ENCODE measurements at regions not wholly inside any gene's neighbourhood (a gene's known extent, or its start where the extent isn't known, plus 50 kb on each side); places are given as distances from the start of the nearest gene placed in this dataset.
"Not testable (repeated sequence)": the region's sequence is repeated elsewhere in the genome, so short reads cannot be mapped to it uniquely, and the experiment has no call there.

DNA sequence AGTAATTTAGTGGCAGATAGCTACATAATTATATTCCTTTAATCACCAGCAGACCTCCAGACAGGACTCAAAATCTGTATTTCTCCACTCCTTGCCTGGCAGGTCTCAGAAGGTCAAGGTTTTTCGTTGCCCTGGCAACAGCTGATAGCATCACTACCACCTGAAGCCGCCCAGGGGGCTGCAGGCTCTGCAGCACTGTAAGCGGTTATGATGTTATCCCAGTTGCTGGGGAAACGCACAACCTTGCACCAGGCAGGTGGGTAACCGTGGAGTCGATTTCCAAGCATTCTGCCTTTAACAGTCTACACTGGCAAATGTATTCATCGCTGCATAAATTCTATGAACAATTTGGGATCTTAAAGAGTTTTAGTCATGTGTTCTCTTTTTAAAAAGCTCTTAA is 756.3 kb downstream of the NTRK3 start:
- intact Hi-C loops (cut with DNase I): no loop called here

DNA sequence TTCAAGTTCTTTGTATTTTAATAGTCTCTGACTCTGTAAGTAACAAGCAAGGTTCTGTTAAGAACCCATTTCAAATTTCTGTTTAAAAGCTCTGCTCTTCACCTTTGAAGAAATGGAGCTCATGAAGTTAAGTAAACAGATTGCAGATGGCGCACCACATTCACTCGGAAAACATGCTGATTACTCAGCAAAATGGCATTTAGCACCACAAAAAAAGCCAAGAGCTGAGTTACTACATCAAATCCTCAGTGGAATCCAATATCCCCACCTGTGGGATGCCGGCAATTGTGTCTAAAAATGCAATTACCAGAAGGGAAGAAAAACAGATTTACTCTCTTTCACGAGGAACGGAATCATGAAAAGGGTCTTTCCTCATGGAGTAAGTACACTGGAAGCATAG is 758.0 kb downstream of the NTRK3 start:
- DNase-seq (ENCODE audit: low spot score): no peak
- intact Hi-C loops (cut with DNase I): loop anchor here (10.0 kb wide), 1 partner anchor 584 kb away; no protein-coding TSS in a partner anchor

More for the DNA sequence above, 756.3 kb downstream of the NTRK3 start:
- DNase-seq (ENCODE audit: low spot score): no peak

DNA sequence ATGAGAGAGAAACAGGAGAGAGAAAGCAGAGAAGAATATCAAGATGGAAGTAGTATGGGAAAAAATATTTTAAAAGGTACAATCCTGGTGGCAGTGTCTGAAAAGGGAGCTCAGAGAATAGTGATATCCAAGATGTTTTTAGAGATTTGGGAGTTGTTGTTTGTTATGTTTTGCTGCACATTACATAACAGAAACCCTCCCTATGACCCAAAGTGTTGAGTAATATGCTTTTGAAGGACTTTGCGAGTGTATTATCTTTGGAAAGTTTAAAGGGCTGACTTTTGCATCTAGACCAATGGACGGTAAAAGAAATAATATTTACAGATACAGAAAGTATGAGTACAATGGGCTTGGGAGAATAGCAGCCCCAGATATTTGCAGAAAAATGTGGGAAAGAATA is 759.7 kb downstream of the NTRK3 start:
- DNase-seq (ENCODE audit: low spot score): no peak
- intact Hi-C loops (cut with DNase I): loop anchor here (10.0 kb wide), 1 partner anchor 582 kb away; no protein-coding TSS in a partner anchor

DNA sequence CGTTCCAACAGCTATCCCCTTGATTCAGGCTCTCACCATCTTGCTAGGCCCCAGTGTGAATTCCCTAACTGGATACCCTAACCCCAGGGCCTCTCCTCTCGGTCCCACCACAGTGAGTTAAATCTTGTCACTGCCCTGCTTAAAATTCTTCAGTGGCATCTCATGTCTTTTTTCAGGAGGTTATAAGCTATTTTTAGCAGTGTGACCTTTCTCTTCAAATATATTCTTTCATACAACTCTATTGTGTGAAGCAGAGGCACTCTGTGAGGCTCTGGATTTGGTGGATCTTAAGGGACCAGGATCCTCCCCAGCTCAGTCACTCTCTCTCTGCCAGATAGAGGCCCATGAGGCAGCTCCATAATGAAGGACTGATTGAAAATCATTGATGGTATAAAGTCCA is 760.4 kb downstream of the NTRK3 start:
- intact Hi-C loops (cut with DNase I): loop anchor here (10.0 kb wide), 1 partner anchor 581 kb away; no protein-coding TSS in a partner anchor
- no peak for DNase-seq (ENCODE audit: low spot score)

DNA sequence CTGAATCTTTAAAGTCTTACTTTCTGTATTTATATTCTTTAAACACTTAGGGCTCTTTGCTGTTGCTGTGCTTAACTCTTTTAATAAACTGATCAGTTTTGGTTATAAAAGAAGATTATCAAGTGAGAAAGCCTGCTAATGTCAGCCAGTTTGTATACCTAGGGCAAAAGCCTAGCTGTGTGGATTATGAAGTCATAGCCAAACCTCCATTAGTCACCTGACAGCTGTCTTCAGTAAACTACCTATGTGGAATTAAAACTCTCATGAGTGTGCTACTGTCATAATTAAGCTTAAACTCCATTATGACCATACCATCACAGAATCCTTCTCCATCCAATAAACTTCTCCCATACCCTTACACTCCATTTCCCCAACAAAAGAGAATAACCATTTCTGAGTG is 762.7 kb downstream of the NTRK3 start:
- intact Hi-C loops (cut with DNase I): loop anchor here (10.0 kb wide), 1 partner anchor 579 kb away; no protein-coding TSS in a partner anchor
- no peak for DNase-seq (ENCODE audit: low spot score)

DNA sequence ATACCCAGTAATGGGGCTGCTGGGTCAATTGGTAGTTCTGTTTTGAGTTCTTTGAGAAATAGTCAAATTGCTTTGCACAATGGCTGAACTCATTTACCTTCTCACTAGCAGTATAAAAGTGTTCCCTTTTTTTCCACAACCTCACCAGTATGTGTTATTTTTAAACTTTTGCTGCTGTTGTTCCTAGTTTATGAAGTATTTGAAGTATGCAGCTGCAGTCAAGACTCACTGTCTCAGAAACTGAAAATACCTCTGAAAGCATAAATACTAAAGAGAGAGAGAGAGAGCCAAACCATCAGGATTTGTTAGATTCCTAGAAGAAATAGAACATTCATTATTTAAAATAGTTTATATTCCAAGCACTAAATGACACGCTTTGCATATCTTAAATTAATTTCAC is 764.2 kb downstream of the NTRK3 start:
- intact Hi-C loops (cut with DNase I): loop anchor here (10.0 kb wide), 1 partner anchor 578 kb away; no protein-coding TSS in a partner anchor
- no peak for DNase-seq (ENCODE audit: low spot score)

DNA sequence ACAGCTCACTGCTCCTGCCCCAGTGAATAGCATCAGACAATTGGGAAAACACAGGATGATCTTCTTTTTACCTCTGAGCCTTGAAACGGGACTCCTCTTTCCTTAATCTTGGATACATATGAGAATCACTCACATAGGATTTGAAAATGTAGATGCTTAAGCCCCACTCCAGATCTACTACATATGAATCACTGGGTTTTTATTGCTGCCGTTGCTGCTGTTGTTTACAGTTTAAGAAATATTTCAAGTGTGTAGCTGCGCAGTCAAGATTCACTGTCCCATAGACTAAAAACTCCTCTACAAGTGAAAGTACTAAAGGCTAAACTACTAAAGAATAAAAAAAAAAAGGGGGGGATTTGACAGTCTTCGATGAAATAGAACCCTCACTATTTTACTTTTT is 765.9 kb downstream of the NTRK3 start:
- intact Hi-C loops (cut with DNase I): loop anchor here (10.0 kb wide), 1 partner anchor 576 kb away; no protein-coding TSS in a partner anchor
- DNase-seq (ENCODE audit: low spot score): no peak

DNA sequence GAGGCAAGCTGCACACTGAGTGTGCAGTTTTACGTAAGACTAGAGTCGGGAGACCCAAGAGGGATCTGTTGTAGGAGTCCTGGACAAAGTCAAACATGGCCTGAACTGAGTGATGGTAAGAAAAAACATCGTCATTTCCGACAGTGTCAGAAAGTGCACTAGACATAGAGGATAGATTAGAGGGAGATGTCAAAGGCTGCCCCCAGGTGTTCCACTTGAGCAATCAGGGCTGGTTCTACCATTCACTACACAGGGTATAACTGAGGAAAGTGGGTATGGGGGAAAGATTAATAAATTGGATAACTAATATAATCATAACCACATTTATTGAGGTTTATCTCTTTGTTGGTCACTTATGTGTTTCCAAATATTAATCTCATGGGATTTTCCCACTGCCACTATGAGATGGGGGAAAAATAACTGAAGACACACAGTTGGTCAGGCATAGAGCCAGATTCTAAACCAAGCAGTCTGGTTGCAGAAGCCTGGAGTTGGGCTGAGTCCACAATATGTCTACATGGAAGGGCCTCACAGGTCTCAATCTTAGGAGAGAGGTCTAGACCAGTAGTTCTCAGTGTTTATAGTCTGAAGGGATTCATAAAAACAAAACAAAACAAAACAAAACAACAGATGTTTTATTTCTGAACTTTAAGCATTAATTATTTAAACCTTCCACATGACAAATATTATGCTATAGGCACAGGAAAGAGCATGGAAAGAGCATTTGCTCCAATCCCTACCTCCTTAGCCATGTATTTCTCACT is 766.5 kb downstream of the NTRK3 start:
- intact Hi-C loops (cut with DNase I): loop anchor here (10.0 kb wide), 1 partner anchor 575 kb away; no protein-coding TSS in a partner anchor
- no peak for DNase-seq (ENCODE audit: low spot score)

DNA sequence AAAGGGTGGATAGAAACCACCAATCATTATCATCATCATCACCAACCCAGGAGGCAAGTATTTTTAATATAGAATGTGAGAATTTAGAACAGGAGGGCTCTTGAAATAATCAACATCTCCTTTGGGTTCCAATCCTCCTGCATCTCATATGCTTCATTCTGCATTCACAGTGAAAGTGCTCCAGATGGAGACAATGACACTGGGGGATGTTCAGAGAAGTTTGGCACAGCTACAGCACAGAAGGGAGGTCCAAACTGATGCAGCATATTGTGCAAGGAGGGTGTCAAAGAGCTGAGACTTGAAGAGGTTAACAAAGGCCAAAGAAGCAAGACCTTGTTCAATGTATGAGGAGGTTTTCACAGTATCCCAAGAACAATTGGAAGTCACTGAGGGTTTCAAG is 767.1 kb downstream of the NTRK3 start:
- intact Hi-C loops (cut with DNase I): no loop called here
- DNase-seq (ENCODE audit: low spot score): no peak

DNA sequence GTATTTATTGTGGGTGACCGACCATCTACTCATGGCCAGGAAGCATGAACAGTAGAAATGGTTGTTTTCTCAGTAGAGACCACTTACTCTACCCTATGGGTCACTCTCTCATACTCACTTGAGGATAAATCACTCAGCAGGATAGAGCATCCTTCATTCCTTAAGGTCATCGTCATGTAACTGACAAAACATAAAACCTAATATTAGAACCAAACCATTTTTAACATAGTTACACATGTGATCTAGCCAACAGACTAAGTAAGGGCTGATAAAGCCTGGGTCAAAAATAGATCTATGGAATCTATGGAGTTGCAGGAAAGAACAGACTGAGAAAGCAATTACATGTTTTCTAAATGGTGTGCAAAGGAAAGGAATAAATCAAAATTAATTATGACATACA is 769.1 kb downstream of the NTRK3 start:
- intact Hi-C loops (cut with DNase I): no loop called here
- DNase-seq (ENCODE audit: low spot score): no peak

DNA sequence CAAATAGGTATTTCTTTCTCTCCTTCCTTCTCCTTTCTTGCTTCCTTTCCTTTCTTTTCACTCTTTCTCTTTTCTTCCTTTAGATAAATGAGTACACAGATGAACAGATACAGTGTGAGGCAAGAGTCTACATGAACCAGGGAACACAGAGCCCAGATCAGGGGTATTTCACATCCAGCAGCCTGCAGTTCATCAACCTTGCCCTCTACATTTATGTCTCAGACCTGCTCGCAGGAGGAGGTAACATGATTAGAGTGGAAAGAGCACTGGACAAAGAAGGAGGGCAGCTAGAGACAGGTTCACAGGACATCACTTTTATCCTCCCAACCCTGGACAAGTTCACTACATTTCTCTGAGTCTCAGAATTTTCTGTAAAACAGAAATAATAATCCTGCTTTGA is 773.1 kb downstream of the NTRK3 start:
- no peak for DNase-seq (ENCODE audit: low spot score)
- intact Hi-C loops (cut with DNase I): no loop called here

DNA sequence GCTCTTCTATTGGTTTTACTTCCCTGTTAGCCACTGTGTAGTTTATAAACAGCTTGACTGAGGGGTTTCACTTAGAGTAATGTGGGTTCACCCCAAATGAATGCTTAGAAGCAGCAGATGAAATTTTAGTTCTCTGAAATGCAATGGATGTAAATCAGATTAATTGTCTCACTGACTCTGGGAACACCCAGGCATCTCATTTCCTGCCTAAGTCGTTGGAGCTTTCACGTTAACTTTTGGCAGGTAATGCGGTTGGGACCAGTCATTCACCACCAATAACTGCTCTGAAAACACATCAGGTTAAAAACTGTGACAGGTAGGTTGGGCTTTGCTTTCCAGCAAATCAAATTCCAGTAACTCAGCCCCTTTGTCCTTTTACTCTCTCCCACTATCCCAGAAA is 775.4 kb downstream of the NTRK3 start:
- no peak for DNase-seq (ENCODE audit: low spot score)
- intact Hi-C loops (cut with DNase I): no loop called here

DNA sequence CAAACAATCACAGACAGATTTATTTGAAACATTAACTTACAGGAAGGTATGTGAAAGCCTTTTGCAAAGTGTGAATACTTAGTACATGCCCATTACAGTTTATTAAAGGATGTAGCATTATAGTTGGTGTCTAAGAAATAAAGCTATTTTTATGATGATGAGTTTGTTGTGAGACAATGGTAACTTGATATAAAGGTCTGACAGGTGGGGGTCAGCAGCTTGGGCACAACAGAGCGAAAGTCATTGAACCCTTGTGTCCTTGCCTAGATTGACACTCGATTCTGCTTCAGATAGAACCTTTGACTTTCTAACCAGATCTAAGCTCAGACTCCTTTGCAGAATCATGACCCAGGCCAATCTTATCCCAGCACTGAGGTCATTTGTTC is 777.9 kb downstream of the NTRK3 start:
- no peak for DNase-seq (ENCODE audit: low spot score)
- intact Hi-C loops (cut with DNase I): loop anchor here (10.0 kb wide), 1 partner anchor 126 kb away; no protein-coding TSS in a partner anchor

DNA sequence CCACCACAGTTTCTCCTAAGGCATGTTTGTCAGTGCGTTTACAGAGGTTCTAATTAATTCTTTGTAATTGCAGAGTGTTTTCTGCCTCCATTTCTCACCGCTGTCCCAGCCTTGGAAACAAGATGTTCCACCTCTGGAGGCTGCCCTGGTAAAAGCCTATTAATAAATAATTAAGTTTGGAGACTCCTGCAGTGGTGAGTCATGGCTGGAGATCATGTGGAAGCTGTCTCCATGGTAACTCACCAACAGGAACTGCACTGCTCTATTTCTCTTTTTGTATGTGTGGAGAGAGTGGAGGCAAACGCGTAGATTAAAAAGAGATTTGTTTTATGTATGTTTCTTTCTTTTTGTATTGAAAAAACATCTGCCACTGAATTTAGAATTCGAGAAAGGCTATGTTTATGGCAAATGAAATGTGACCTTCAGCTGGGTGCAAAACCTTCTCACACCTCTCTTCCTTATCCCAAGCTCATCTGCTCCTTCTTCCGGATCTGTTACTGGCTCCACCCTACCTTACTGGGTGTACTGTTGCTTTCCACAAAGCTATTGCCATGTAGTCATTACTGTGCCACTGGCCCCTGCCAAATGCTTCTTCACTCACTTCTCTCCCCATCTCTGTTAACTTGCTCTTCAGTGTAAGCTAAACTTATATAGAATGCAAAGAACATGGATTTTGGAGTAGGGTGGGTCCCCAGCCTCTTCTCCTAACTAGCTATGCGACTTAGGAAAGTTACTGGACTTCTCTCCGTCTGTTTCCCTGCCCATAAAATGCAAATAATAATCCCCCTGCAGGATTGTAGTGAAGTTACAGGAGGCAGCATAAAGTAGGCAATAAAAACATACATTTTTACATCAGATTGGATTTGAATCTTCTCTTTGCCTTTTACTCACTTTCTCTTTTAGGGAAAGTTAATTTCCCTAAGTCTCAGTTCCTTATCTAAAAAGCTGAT is 778.5 kb downstream of the NTRK3 start:
- intact Hi-C loops (cut with DNase I): loop anchor here (10.0 kb wide), 1 partner anchor 127 kb away; no protein-coding TSS in a partner anchor
- no peak for DNase-seq (ENCODE audit: low spot score)

DNA sequence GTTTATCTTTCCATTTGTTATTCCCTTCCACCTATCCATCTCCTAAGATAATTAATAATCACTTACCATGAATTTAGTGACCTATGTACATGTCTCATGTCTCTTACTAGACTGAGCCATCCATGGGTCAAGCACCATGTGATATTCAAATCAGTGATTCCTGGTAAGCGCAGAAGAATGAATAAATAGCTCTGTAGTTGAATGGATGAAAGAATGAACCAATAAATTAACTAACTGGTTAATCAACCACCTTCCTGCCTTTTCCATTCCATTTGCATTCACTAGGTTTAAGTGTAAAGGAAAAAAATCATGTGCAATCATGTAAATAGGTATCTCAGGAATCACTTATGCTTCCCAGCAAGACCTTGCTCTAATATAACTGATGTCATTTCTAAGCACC is 779.5 kb downstream of the NTRK3 start:
- intact Hi-C loops (cut with DNase I): loop anchor here (10.0 kb wide), 1 partner anchor 128 kb away; no protein-coding TSS in a partner anchor
- no peak for DNase-seq (ENCODE audit: low spot score)

DNA sequence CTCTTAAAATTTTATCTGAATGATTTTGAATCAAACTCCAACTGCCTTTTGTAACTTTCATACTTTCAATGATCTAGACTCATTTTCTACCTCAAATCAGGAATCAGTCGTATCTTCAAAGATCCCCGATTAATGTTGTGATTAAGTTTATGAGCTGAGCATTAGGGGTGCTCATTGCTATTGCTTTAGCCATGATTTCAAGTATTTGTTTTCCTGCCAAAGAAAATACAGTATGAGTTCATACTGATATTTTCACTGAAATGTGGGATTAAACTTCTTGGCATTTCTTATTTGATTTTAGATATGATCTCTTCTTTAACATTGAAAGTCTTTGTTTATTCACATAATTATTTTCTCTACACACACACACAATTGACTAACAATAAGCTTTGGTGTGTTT is 785.6 kb downstream of the NTRK3 start:
- no peak for DNase-seq (ENCODE audit: low spot score)
- intact Hi-C loops (cut with DNase I): loop anchor here (10.0 kb wide), 1 partner anchor 134 kb away; no protein-coding TSS in a partner anchor

DNA sequence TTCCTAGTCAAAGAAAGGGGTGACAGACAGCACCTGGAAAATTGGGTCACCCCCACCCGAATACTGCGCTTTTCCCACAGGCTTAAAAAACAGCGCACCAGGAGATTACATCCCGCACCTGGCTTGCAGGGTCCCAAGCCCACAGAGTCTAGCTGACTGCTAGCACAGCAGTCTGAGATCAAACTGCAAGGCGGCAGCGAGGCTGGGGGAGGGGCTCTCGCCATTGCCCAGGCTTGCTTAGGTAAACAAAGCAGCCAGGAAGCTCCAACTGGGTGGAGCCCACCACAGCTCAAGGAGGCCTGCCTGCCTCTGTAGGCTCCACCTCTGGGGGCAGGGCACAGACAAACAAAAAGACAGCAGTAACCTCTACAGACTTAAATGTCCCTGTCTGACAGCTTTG is 792.6 kb downstream of the NTRK3 start:
- DNase-seq (ENCODE audit: low spot score); intact Hi-C loops (cut with DNase I): not testable (repeated sequence)

DNA sequence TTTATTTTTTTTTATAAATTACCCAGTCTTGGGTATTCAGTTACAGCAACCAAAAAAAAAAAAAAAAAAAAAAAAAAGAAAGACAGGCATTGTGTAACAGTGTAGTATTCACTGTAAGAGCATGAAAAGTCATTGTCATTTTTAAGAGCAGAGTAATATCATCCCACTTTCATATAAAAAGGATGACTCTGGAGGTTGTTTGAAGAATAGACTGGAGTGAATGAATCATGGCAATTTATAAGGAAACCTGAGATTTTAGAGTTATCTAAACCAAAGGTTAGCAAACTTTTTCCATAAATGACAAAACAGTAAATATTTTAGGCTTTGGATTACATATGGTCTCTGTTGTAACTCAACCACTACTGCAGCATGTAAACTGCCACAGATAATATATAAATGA is 794.9 kb downstream of the NTRK3 start:
- intact Hi-C loops (cut with DNase I): no loop called here

DNA sequence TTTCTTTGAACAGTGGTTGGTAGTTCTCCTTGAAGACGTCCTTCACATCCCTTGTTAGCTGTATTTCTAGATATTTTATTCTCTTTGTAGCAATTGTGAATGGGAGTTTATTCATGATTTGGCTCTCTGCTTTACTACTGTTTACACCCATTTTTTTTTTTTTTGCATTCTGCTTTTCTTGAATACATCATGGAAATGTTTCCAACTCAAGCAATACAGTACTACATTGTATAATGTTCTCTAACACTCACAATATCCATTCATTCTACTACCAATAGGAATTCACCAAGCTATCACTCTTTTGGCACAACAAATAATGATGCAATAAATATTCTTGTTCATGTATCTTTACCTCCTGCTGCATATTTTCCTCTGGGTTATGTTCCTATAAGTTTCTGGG is 801.7 kb downstream of the NTRK3 start:
- intact Hi-C loops (cut with DNase I): no loop called here

More for the DNA sequence above, 794.9 kb downstream of the NTRK3 start:
- DNase-seq (ENCODE audit: low spot score): no peak

DNA sequence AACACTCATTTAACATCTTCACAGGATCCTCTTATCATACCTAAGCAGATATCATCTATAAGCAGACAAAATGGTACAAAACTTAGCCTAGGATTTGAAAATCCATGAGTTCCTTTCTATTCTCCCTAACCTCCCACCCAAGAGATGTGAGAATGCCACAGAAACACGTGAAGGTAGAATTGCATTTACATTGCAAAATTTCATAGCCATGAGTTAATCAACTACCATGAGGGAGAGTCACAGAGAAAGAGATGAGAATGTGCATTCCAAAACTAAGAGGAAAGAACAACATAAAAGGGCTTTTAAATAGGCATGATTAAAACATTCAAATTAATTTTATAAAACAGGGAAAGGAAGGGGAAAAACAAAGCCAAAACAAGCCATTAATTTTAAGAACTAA is 806.2 kb downstream of the NTRK3 start:
- intact Hi-C loops (cut with DNase I): no loop called here
- no peak for DNase-seq (ENCODE audit: low spot score)

More for the DNA sequence above, 801.7 kb downstream of the NTRK3 start:
- no peak for DNase-seq (ENCODE audit: low spot score)
